ENCODE measurements at regions not wholly inside any gene's neighbourhood (a gene's known extent, or its start where the extent isn't known, plus 50 kb on each side); places are given as distances from the start of the nearest gene placed in this dataset.
A peak's percentile ranks its signal among the peaks of the same experiment; 100 is the strongest.

DNA sequence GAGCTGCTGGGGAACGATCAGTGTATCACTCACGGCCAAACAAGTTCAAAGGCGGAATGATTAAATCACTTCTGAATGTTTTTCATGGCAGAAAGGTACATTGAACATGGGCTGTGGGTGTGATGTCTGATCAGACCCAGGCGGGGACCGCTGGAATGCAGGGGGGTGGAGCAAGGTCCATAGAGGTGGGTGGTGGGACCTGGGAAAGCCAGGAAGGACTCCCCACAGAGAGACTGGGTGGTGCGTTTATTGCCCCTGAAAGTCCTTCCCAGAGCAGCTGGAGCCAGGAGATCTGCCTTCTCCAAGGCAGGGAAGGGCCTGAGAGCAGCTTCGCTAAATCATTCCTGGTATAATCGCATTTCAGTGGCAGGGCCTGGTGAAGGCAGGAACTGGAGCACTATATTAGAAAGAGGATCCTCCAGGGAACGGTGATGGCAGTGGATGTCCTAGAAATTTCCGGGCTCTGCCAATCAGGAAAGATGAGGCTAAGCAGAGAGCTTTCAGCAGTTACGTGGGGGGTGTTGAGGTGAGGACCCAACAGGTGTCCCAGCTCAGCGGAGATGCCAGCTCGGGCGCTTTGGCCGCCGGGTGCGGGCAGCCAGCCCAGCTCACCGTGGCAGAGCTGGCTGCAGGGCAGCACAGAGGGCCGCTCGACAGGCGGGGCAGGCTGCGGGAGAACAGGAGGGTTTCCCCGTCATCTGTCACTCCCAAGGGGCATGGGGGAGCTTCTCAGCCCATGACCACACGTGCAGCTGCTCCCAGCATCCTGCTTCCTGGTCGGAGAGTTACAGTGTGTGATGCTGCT is 271.7 kb downstream of the CTTN start (continued):
- TF ChIP-seq, protein P1, sequence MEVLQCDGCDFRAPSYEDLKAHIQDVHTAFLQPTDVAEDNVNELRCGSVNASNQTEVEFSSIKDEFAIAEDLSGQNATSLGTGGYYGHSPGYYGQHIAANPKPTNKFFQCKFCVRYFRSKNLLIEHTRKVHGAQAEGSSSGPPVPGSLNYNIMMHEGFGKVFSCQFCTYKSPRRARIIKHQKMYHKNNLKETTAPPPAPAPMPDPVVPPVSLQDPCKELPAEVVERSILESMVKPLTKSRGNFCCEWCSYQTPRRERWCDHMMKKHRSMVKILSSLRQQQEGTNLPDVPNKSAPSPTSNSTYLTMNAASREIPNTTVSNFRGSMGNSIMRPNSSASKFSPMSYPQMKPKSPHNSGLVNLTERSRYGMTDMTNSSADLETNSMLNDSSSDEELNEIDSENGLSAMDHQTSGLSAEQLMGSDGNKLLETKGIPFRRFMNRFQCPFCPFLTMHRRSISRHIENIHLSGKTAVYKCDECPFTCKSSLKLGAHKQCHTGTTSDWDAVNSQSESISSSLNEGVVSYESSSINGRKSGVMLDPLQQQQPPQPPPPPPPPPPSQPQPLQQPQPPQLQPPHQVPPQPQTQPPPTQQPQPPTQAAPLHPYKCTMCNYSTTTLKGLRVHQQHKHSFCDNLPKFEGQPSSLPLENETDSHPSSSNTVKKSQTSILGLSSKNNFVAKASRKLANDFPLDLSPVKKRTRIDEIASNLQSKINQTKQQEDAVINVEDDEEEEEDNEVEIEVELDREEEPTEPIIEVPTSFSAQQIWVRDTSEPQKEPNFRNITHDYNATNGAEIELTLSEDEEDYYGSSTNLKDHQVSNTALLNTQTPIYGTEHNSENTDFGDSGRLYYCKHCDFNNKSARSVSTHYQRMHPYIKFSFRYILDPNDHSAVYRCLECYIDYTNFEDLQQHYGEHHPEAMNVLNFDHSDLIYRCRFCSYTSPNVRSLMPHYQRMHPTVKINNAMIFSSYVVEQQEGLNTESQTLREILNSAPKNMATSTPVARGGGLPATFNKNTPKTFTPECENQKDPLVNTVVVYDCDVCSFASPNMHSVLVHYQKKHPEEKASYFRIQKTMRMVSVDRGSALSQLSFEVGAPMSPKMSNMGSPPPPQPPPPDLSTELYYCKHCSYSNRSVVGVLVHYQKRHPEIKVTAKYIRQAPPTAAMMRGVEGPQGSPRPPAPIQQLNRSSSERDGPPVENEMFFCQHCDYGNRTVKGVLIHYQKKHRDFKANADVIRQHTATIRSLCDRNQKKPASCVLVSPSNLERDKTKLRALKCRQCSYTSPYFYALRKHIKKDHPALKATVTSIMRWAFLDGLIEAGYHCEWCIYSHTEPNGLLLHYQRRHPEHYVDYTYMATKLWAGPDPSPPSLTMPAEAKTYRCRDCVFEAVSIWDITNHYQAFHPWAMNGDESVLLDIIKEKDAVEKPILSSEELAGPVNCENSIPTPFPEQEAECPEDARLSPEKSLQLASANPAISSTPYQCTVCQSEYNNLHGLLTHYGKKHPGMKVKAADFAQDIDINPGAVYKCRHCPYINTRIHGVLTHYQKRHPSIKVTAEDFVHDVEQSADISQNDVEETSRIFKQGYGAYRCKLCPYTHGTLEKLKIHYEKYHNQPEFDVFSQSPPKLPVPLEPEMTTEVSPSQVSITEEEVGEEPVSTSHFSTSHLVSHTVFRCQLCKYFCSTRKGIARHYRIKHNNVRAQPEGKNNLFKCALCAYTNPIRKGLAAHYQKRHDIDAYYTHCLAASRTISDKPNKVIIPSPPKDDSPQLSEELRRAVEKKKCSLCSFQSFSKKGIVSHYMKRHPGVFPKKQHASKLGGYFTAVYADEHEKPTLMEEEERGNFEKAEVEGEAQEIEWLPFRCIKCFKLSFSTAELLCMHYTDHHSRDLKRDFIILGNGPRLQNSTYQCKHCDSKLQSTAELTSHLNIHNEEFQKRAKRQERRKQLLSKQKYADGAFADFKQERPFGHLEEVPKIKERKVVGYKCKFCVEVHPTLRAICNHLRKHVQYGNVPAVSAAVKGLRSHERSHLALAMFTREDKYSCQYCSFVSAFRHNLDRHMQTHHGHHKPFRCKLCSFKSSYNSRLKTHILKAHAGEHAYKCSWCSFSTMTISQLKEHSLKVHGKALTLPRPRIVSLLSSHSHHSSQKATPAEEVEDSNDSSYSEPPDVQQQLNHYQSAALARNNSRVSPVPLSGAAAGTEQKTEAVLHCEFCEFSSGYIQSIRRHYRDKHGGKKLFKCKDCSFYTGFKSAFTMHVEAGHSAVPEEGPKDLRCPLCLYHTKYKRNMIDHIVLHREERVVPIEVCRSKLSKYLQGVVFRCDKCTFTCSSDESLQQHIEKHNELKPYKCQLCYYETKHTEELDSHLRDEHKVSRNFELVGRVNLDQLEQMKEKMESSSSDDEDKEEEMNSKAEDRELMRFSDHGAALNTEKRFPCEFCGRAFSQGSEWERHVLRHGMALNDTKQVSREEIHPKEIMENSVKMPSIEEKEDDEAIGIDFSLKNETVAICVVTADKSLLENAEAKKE (CRISPR knock-in tag; IDR thresholded peaks at IDR 0.05), result no peak
- no peak for TF ChIP-seq EZH2 (IDR thresholded peaks at IDR 0.05; ENCODE audit: low read depth, unreplicated experiment)
- TF ChIP-seq, protein P2, sequence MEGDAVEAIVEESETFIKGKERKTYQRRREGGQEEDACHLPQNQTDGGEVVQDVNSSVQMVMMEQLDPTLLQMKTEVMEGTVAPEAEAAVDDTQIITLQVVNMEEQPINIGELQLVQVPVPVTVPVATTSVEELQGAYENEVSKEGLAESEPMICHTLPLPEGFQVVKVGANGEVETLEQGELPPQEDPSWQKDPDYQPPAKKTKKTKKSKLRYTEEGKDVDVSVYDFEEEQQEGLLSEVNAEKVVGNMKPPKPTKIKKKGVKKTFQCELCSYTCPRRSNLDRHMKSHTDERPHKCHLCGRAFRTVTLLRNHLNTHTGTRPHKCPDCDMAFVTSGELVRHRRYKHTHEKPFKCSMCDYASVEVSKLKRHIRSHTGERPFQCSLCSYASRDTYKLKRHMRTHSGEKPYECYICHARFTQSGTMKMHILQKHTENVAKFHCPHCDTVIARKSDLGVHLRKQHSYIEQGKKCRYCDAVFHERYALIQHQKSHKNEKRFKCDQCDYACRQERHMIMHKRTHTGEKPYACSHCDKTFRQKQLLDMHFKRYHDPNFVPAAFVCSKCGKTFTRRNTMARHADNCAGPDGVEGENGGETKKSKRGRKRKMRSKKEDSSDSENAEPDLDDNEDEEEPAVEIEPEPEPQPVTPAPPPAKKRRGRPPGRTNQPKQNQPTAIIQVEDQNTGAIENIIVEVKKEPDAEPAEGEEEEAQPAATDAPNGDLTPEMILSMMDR (conservative IDR thresholded peaks at IDR 0.05; ENCODE audit: low read depth in 2 of 2), result no peak

DNA sequence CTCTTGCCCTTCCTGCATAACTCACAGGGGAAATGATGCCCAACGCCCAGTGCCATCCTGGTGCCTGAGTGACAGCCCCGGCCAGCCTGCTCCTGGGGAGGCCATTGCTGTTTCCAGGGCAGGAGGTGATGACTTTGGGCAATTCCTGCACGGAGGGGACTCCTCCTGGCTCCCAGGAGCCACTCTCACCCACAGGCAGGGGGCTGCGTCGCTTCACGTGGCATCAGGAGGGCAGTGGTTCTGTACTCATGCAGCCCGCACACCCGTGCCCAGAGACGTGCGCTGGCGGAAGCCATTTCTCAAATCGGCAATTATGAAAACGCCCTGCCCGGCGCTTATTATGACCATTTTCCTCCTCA is 272.3 kb downstream of the CTTN start:
- H3K27ac Mint-ChIP-seq, result no peak overlapping the region
- TF ChIP-seq CREB1 (CRISPR knock-in tag; IDR thresholded peaks at IDR 0.05; ENCODE audit: low read depth) (no peak), STAT1 (IDR thresholded peaks at IDR 0.05; ENCODE audit: unreplicated experiment) (no peak), ZNF331 (CRISPR knock-in tag; IDR thresholded peaks at IDR 0.05; ENCODE audit: low read depth) (no peak), JUNB (IDR thresholded peaks at IDR 0.05; ENCODE audit: unreplicated experiment) (no peak), ZNF114 (CRISPR knock-in tag; IDR thresholded peaks at IDR 0.05) (no peak), EZH2 (IDR thresholded peaks at IDR 0.05; ENCODE audit: low read depth, unreplicated experiment) (no peak), NANOG (IDR thresholded peaks at IDR 0.05; ENCODE audit: borderline replicate concordance) (no peak), EZH2phosphoT487 (IDR thresholded peaks at IDR 0.05; ENCODE audit: unreplicated experiment) (no peak)
- TF ChIP-seq, protein P3, sequence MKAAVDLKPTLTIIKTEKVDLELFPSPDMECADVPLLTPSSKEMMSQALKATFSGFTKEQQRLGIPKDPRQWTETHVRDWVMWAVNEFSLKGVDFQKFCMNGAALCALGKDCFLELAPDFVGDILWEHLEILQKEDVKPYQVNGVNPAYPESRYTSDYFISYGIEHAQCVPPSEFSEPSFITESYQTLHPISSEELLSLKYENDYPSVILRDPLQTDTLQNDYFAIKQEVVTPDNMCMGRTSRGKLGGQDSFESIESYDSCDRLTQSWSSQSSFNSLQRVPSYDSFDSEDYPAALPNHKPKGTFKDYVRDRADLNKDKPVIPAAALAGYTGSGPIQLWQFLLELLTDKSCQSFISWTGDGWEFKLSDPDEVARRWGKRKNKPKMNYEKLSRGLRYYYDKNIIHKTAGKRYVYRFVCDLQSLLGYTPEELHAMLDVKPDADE (IDR thresholded peaks at IDR 0.05), result no peak
- TF ChIP-seq, protein P4, sequence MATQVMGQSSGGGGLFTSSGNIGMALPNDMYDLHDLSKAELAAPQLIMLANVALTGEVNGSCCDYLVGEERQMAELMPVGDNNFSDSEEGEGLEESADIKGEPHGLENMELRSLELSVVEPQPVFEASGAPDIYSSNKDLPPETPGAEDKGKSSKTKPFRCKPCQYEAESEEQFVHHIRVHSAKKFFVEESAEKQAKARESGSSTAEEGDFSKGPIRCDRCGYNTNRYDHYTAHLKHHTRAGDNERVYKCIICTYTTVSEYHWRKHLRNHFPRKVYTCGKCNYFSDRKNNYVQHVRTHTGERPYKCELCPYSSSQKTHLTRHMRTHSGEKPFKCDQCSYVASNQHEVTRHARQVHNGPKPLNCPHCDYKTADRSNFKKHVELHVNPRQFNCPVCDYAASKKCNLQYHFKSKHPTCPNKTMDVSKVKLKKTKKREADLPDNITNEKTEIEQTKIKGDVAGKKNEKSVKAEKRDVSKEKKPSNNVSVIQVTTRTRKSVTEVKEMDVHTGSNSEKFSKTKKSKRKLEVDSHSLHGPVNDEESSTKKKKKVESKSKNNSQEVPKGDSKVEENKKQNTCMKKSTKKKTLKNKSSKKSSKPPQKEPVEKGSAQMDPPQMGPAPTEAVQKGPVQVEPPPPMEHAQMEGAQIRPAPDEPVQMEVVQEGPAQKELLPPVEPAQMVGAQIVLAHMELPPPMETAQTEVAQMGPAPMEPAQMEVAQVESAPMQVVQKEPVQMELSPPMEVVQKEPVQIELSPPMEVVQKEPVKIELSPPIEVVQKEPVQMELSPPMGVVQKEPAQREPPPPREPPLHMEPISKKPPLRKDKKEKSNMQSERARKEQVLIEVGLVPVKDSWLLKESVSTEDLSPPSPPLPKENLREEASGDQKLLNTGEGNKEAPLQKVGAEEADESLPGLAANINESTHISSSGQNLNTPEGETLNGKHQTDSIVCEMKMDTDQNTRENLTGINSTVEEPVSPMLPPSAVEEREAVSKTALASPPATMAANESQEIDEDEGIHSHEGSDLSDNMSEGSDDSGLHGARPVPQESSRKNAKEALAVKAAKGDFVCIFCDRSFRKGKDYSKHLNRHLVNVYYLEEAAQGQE (IDR thresholded peaks at IDR 0.05; ENCODE audit: unreplicated experiment), result no peak

More for the DNA sequence above, 272.3 kb downstream of the CTTN start:
- Histone ChIP-seq H3K4me3 (no peak overlapping the region), H3K27ac (ENCODE audit: low read depth) (no peak overlapping the region), H4K20me1 (replicated peaks; ENCODE audit: insufficient read depth) (no peaks in the 10 kb centered on the region; the same call in 1 of the 2 replicates), H2AFZ (no peak overlapping the region), H3F3A (replicated peaks; ENCODE audit: low read depth) (0 out of 2 replicates have a peak, but pooled peaks cover 3% of the 10 kb centered on the region), H3K79me2 (replicated peaks; ENCODE audit: insufficient read depth) (no peaks in the 10 kb centered on the region), H3K9me2 (ENCODE audit: insufficient read depth) (no peaks in the 10 kb centered on the region), H3K4me2 (0 out of 2 replicates have a peak overlapping the region, but pooled peaks have one; percentile 32), H3K4me1 (ENCODE audit: insufficient read depth) (peaks cover 9% of the 10 kb centered on the region), H3K27me3 (ENCODE audit: insufficient read depth) (no peaks in the 10 kb centered on the region), H3K36me3 (ENCODE audit: insufficient read depth) (no peaks in the 10 kb centered on the region)
- Mint-ChIP-seq H3K4me3 (no peak overlapping the region), H3K9me3 (no peaks in the 10 kb centered on the region; the same call in 1 of the 3 replicates), H3K36me3 (ENCODE audit: low read depth) (peaks cover 18% of the 10 kb centered on the region), H3K4me1 (peaks cover 41% of the 10 kb centered on the region), H3K27me3 (ENCODE audit: insufficient read depth, low read depth, poor library complexity) (peaks cover 36% of the 10 kb centered on the region)
- ATAC-seq, result no peak
- no peak for DNase-seq (ENCODE audit: low spot score)

All from GM23338 (cell line).